GM10847 (cell line): ENCODE measurements at regions not wholly inside any gene's neighbourhood (a gene's known extent, or its start where the extent isn't known, plus 50 kb on each side); places are given as distances from the start of the nearest gene placed in this dataset.

Experiments used
- POLR2A ChIP-seq: IDR thresholded peaks from 2 replicates; pipeline ENCODE4 v1.6.1; 2011; ENCODE audit not compliant: insufficient read length; ENCODE audit errors: extremely low read depth

- TF ChIP-seq POLR2A, result no peak
Measured at GRCh38 chr2:64858541-64859311, 130.5 kb upstream of the SLC1A4 start.

GRCh38 chr2:64859312-64860212 is 129.6 kb upstream of the SLC1A4 start:
- TF ChIP-seq POLR2A, result peak; percentile 18

- no peak for TF ChIP-seq POLR2A
Measured at GRCh38 chr2:64860276-64860885, 128.8 kb upstream of the SLC1A4 start.

- no peak for TF ChIP-seq POLR2A
Measured at GRCh38 chr2:64860936-64861335, 128.3 kb upstream of the SLC1A4 start.

GRCh38 chr2:64861452-64862397 is 127.5 kb upstream of the SLC1A4 start:
- TF ChIP-seq POLR2A, result no peak

- TF ChIP-seq POLR2A, result no peak
Measured at GRCh38 chr2:64862623-64863022, 126.6 kb upstream of the SLC1A4 start.

- TF ChIP-seq POLR2A, result no peak
Measured at GRCh38 chr2:64863097-64863820, 125.9 kb upstream of the SLC1A4 start.

GRCh38 chr2:64865073-64865830 is 123.9 kb upstream of the SLC1A4 start:
- no peak for TF ChIP-seq POLR2A

- TF ChIP-seq POLR2A, result no peak
Measured at GRCh38 chr2:64865831-64866345, 123.3 kb upstream of the SLC1A4 start.

GRCh38 chr2:64866797-64867196 is 122.4 kb upstream of the SLC1A4 start:
- TF ChIP-seq POLR2A, result no peak

- no peak for TF ChIP-seq POLR2A
Measured at GRCh38 chr2:64867253-64867996, 121.8 kb upstream of the SLC1A4 start.

- no peak for TF ChIP-seq POLR2A
Measured at GRCh38 chr2:64869126-64869525, 120.1 kb upstream of the SLC1A4 start.
